IMR-90 (cell line): ENCODE measurements at regions not wholly inside any gene's neighbourhood (a gene's known extent, or its start where the extent isn't known, plus 50 kb on each side); places are given as distances from the start of the nearest gene placed in this dataset.
A peak's percentile ranks its signal among the peaks of the same experiment; 100 is the strongest.

ENCODE experiments used
- ATAC-seq: fragments of 200-7000 bp; cut with Tn5 transposase; 2 replicates; pipeline ENCODE4 v1.9.1; 2020; ENCODE audit warnings: low read depth, mild to moderate bottlenecking, moderate library complexity
- BruUV-seq: library from RNA; stranded (reverse); fragments of 400-500 nt; replicated peaks from 2 replicates; lab custom pipeline; 2021; lab: Mats Ljungman, UMichigan
- CTCF ChIA-PET: fragments of 300-600 bp; formaldehyde crosslinking; extraction: SDS; loops from one replicate; lab custom pipeline; 2021; ENCODE audit warnings: antibody characterized with exemption; lab: Yijun Ruan, JAX
- POLR2A ChIA-PET: fragments of 300-600 bp; sonication (Branson Sonifier 250); formaldehyde crosslinking; loops from one replicate; lab custom pipeline; 2022; ENCODE audit warnings: antibody characterized with exemption; ENCODE audit not compliant: unreplicated experiment; lab: Charles Lee
- DNase-seq: peaks from one replicate; pipeline ENCODE4 v3.0.0; 2013
- H2AFZ ChIP-seq: replicated peaks from 2 replicates; pipeline ENCODE3; 2013; ENCODE audit warnings: low read length, mild to moderate bottlenecking; ENCODE audit not compliant: poor library complexity
- H2AK5ac ChIP-seq: 2 replicates; pipeline ENCODE4 v1.6.1; 2013; ENCODE audit warnings: low read depth, low read length, inconsistent platforms
- H2AK9ac ChIP-seq: replicated peaks from 2 replicates; pipeline ENCODE3; 2013; ENCODE audit warnings: mild to moderate bottlenecking, low read depth, low read length, moderate library complexity; ENCODE audit not compliant: poor library complexity
- H2BK120ac ChIP-seq: 2 replicates; pipeline ENCODE4 v1.6.1; 2013; ENCODE audit warnings: low read depth, low read length, inconsistent platforms
- H2BK15ac ChIP-seq: 3 replicates; pipeline ENCODE4 v1.6.1; 2013; ENCODE audit warnings: low read depth, low read length, inconsistent platforms
- H2BK20ac ChIP-seq: 2 replicates; pipeline ENCODE4 v1.6.1; 2013; ENCODE audit warnings: low read depth, mild to moderate bottlenecking, inconsistent platforms, low read length, moderate library complexity
- H2BK5ac ChIP-seq: 2 replicates; pipeline ENCODE4 v1.6.1; 2013; ENCODE audit warnings: mild to moderate bottlenecking, low read depth, low read length, inconsistent platforms; ENCODE audit not compliant: poor library complexity, severe bottlenecking
- H3K14ac ChIP-seq: replicated peaks from 2 replicates; pipeline ENCODE4 v1.6.1; 2013; ENCODE audit warnings: low read depth, low read length, inconsistent platforms
- H3K18ac ChIP-seq: 2 replicates; pipeline ENCODE4 v1.6.1; 2013; ENCODE audit warnings: low read depth, low read length, control low read depth
- H3K23ac ChIP-seq: 2 replicates; pipeline ENCODE4 v1.6.1; 2013; ENCODE audit warnings: low read depth, low read length, inconsistent platforms
- H3K27ac ChIP-seq: 2 replicates; pipeline ENCODE4 v1.5.1; 2013; ENCODE audit warnings: mild to moderate bottlenecking, control low read depth, low read length; ENCODE audit not compliant: insufficient read depth
- H3K27me3 ChIP-seq: 2 replicates; pipeline ENCODE4 v1.6.1; 2013; ENCODE audit warnings: low read length; ENCODE audit not compliant: control insufficient read depth, insufficient read depth
- H3K36me3 ChIP-seq: 2 replicates; pipeline ENCODE4 v1.6.1; 2013; ENCODE audit warnings: low read length, mixed read lengths; ENCODE audit not compliant: control insufficient read depth, insufficient read depth
- H3K4ac ChIP-seq: 2 replicates; pipeline ENCODE4 v1.6.1; 2013; ENCODE audit warnings: low read depth, low read length, inconsistent platforms
- H3K4me1 ChIP-seq: 2 replicates; pipeline ENCODE4 v1.6.1; 2013; ENCODE audit warnings: low read length, mixed read lengths; ENCODE audit not compliant: control insufficient read depth, insufficient read depth
- H3K4me2 ChIP-seq: 2 replicates; pipeline ENCODE4 v1.6.1; 2013; ENCODE audit warnings: low read depth, mild to moderate bottlenecking, control low read depth, low read length, moderate library complexity
- H3K4me3 ChIP-seq: 2 replicates; pipeline ENCODE4 v1.5.1; 2013; ENCODE audit warnings: low read depth, mild to moderate bottlenecking, control low read depth, low read length, moderate library complexity; ENCODE audit not compliant: insufficient read depth
- H3K56ac ChIP-seq: 2 replicates; pipeline ENCODE4 v1.6.1; 2013; ENCODE audit warnings: low read length, inconsistent platforms; ENCODE audit not compliant: insufficient read depth; ENCODE audit errors: extremely low read depth
- H3K79me1 ChIP-seq, 2 experiments: 2 replicates each; pipeline ENCODE4 v1.6.1; 2013; ENCODE audit warnings: low read length in 2 of 2, inconsistent platforms in 1 of 2, low read depth in 1 of 2
- H3K9ac ChIP-seq: 2 replicates; pipeline ENCODE4 v1.6.1; 2013; ENCODE audit warnings: low read depth, low read length, control low read depth
- H3K9me1 ChIP-seq: 2 replicates; pipeline ENCODE4 v1.6.1; 2013; ENCODE audit warnings: low read length, inconsistent platforms; ENCODE audit not compliant: insufficient read depth
- H3K9me3 ChIP-seq: 2 replicates; pipeline ENCODE4 v1.6.1; 2013; ENCODE audit warnings: low read length; ENCODE audit not compliant: control insufficient read depth, insufficient read depth
- H4K20me1 ChIP-seq: 2 replicates; pipeline ENCODE4 v1.6.1; 2013; ENCODE audit warnings: low read length, inconsistent platforms; ENCODE audit not compliant: insufficient read depth
- H4K5ac ChIP-seq: 2 replicates; pipeline ENCODE4 v1.6.1; 2013; ENCODE audit warnings: mild to moderate bottlenecking, low read depth, low read length, control low read depth
- H4K8ac ChIP-seq, 2 experiments: 2 replicates each; pipeline ENCODE4 v1.6.1; 2013; ENCODE audit warnings: low read depth in 2 of 2, low read length in 2 of 2, control low read depth in 1 of 2, inconsistent platforms in 1 of 2
- H4K91ac ChIP-seq: 2 replicates; pipeline ENCODE4 v1.6.1; 2013; ENCODE audit warnings: low read depth, low read length, inconsistent platforms; ENCODE audit not compliant: insufficient read depth
- BHLHE40 ChIP-seq: fragments of 150-350 bp; IDR thresholded peaks from 2 replicates; pipeline ENCODE4 v1.6.1; 2016; ENCODE audit warnings: mild to moderate bottlenecking, low read depth, low read length
- CTCF ChIP-seq: conservative IDR thresholded peaks from 2 replicates; pipeline ENCODE4 v1.5.1; 2012; ENCODE audit warnings: mild to moderate bottlenecking, low read depth, low read length, improper control_type of control experiment
- ELK1 ChIP-seq: fragments of 150-350 bp; IDR thresholded peaks from 2 replicates; pipeline ENCODE4 v1.6.1; 2016; ENCODE audit warnings: low read depth, mild to moderate bottlenecking, low read length, moderate library complexity, borderline replicate concordance
- MXI1 ChIP-seq: IDR thresholded peaks from 2 replicates; pipeline ENCODE4 v1.6.1; 2012; ENCODE audit warnings: low read depth, mild to moderate bottlenecking, low read length, moderate library complexity, borderline replicate concordance
- WGBS, 2 experiments: methylation state at CpG; one replicate each; pipeline versions ENCODE4 v1.1.5 to v1.1.7; 2013; ENCODE audit warnings: missing lambda C conversion rate in 2 of 2; ENCODE audit not compliant: insufficient read length in 1 of 2; ENCODE audit errors: extremely low coverage in 2 of 2; 5-methylcytosine and 5-hydroxymethylcytosine counted together
- dilution Hi-C: fragments of 300-500 bp; cut with HindIII; formaldehyde crosslinking; loops from one replicate; pipeline ENCODE4 v1.14.3; 2018; ENCODE audit warnings: low sequenced_read_pairs; ENCODE audit not compliant: unreplicated experiment
- in situ Hi-C: fragments of 300-500 bp; cut with MboI; formaldehyde crosslinking; loops from 3 replicates; pipeline ENCODE4 v1.14.3; 2019; ENCODE audit warnings: low sequenced_read_pairs, inconsistent platforms, mixed read lengths
- intact Hi-C: fragments of 100-400 bp; cut with micrococcal nuclease; formaldehyde crosslinking; loops from 2 replicates; pipeline ENCODE4 v1.10.0; 2022

GRCh38 chr15:31254431-31255175 lies 72.0 kb upstream of the KLF13 start:
- peak; percentile 46 for ATAC-seq
- CTCF ChIA-PET, result no interaction called here

More at GRCh38 chr15:31254431-31255175, 72.0 kb upstream of the KLF13 start:
- Histone ChIP-seq H2BK120ac (no peak overlapping the region), H3K27me3 (peaks cover 23% of the 10 kb centered on the region), H3K23ac (no peak overlapping the region), H4K5ac (no peak overlapping the region), H2AFZ (no peak overlapping the region), H2BK15ac (no peak overlapping the region), H3K4me3 (no peak overlapping the region), H4K8ac (no peak overlapping the region), H3K9ac (no peak overlapping the region), H3K79me1 (no peaks in the 10 kb centered on the region), H3K4me1 (no peaks in the 10 kb centered on the region), H3K4ac (no peak overlapping the region), H4K91ac (no peak overlapping the region), H3K9me3 (peaks cover 2% of the 10 kb centered on the region; the same call in 1 of the 2 replicates), H4K20me1 (no peaks in the 10 kb centered on the region), H3K27ac (no peak overlapping the region), H2AK5ac (no peak overlapping the region), H3K14ac (no peak overlapping the region), H3K9me1 (no peaks in the 10 kb centered on the region), H3K18ac (no peak overlapping the region), H3K4me2 (no peak overlapping the region), H3K56ac (no peak overlapping the region), H2BK20ac (no peak overlapping the region), H2AK9ac (no peak overlapping the region), H2BK5ac (no peak overlapping the region), H3K36me3 (no peaks in the 10 kb centered on the region)
- POLR2A ChIA-PET, result no interaction called here
- WGBS, 2 experiments, result no CpG with 5 or more reads among the region's 7 CpGs
- no TSS peak for BruUV-seq
- DNase-seq, result peak; percentile 37
- dilution Hi-C loops (no loop called here), intact Hi-C loops (no loop called here), in situ Hi-C loops (no loop called here)
- TF ChIP-seq MXI1 (no peak), BHLHE40 (no peak), ELK1 (no peak), CTCF (no peak)
